Kasumi-1 (cell line): ENCODE measurements at regions not wholly inside any gene's neighbourhood (a gene's known extent, or its start where the extent isn't known, plus 50 kb on each side); places are given as distances from the start of the nearest gene placed in this dataset.
"Not testable (repeated sequence)": the region's sequence is repeated elsewhere in the genome, so short reads cannot be mapped to it uniquely, and the experiment has no call there.

ENCODE experiments used
- DNase-seq, 2 experiments: peaks; one replicate each; lab custom pipeline; 2025; lab: John Stamatoyannopoulos, UW

- DNase-seq = no peak
Measured at GRCh38 chr6:167662075-167662880, 164.4 kb upstream of the AFDN start.

- no peak for DNase-seq
Measured at GRCh38 chr6:167662881-167663205, 163.9 kb upstream of the AFDN start.

GRCh38 chr6:167663316-167663715 lies 163.4 kb upstream of the AFDN start:
- no peak for DNase-seq

- DNase-seq = no peak
Measured at GRCh38 chr6:167663784-167664443, 162.8 kb upstream of the AFDN start.

GRCh38 chr6:167664678-167665660 lies 161.7 kb upstream of the AFDN start:
- DNase-seq = no peak

GRCh38 chr6:167665698-167666330 lies 160.9 kb upstream of the AFDN start:
- DNase-seq = no peak

GRCh38 chr6:167666571-167667203 lies 160.0 kb upstream of the AFDN start:
- no peak for DNase-seq

GRCh38 chr6:167667204-167668018 lies 159.3 kb upstream of the AFDN start:
- DNase-seq = no peak

- no peak for DNase-seq
Measured at GRCh38 chr6:167668019-167668753, 158.5 kb upstream of the AFDN start.

- no peak for DNase-seq
Measured at GRCh38 chr6:167668754-167669552, 157.8 kb upstream of the AFDN start.

- no peak for DNase-seq
Measured at GRCh38 chr6:167669553-167669849, 157.2 kb upstream of the AFDN start.

- no peak for DNase-seq
Measured at GRCh38 chr6:167669870-167670802, 156.6 kb upstream of the AFDN start.

GRCh38 chr6:167670938-167671338 lies 155.8 kb upstream of the AFDN start:
- no peak for DNase-seq

GRCh38 chr6:167671379-167671976 lies 155.2 kb upstream of the AFDN start:
- not testable (repeated sequence) for DNase-seq

GRCh38 chr6:167671977-167672687 lies 154.6 kb upstream of the AFDN start:
- no peak for DNase-seq

- DNase-seq = no peak
Measured at GRCh38 chr6:167672738-167673137, 154.0 kb upstream of the AFDN start.

- no peak for DNase-seq
Measured at GRCh38 chr6:167673946-167674345, 152.8 kb upstream of the AFDN start.
